ENCODE measurements at regions not wholly inside any gene's neighbourhood (a gene's known extent, or its start where the extent isn't known, plus 50 kb on each side); places are given as distances from the start of the nearest gene placed in this dataset.

GRCh38 chr3:69438476-69438875 is 52.6 kb upstream of the FRMD4B start:
- Histone ChIP-seq H4K91ac (ENCODE audit: low read length) (no peak overlapping the region), H2BK120ac (ENCODE audit: low read depth, low read length) (no peak overlapping the region), H3K14ac (ENCODE audit: low read length in 2 of 2) (no peak overlapping the region), H4K8ac (ENCODE audit: low read length) (no peak overlapping the region), H3K79me1 (replicated peaks; ENCODE audit: low read length, poor library complexity, severe bottlenecking) (no peaks in the 10 kb centered on the region), H3K18ac (ENCODE audit: low read depth in 1 of 2, low read length in 2 of 2) (no peak overlapping the region), H3K27ac (ENCODE audit: low read length, poor library complexity, severe bottlenecking) (no peak overlapping the region), H3K4me2 (ENCODE audit: low read length, poor library complexity, severe bottlenecking) (no peak overlapping the region), H3K23ac (ENCODE audit: low read length in 2 of 2) (no peak overlapping the region), H3K4me1 (ENCODE audit: control insufficient read depth, insufficient read depth, low read depth, low read length) (peaks cover 3% of the 10 kb centered on the region), H3K4ac (ENCODE audit: low read depth in 1 of 2, low read length in 2 of 2) (no peak overlapping the region), H2BK5ac (ENCODE audit: low read depth, low read length, poor library complexity, severe bottlenecking) (no peak overlapping the region), H3K36me3 (ENCODE audit: control insufficient read depth in 1 of 2, insufficient read depth in 2 of 2, low read depth in 1 of 2, low read length in 2 of 2) (no peaks in the 10 kb centered on the region), H3K9ac (ENCODE audit: low read length) (no peak overlapping the region), H3K27me3 (ENCODE audit: control insufficient read depth in 1 of 2, insufficient read depth in 1 of 2, low read length in 2 of 2) (no peaks in the 10 kb centered on the region), H3K9me3 (ENCODE audit: control insufficient read depth, low read length) (no peaks in the 10 kb centered on the region), H2BK12ac (ENCODE audit: low read length in 2 of 2) (no peak overlapping the region), H3K4me3 (ENCODE audit: insufficient read depth in 1 of 2, low read depth in 1 of 2, low read length in 2 of 2) (no peak overlapping the region), H2AFZ (ENCODE audit: low read depth, low read length) (no peak overlapping the region), H2BK15ac (ENCODE audit: low read depth, poor library complexity, severe bottlenecking) (no peak overlapping the region), H2AK5ac (ENCODE audit: low read length, severe bottlenecking) (no peak overlapping the region)
- WGBS: 100% methylated on average over 1 of the region's 1 CpG
- no peak for DNase-seq

GRCh38 chr3:69435274-69436265 is 49.7 kb upstream of the FRMD4B start:
- H3K79me1 ChIP-seq (replicated peaks; ENCODE audit: low read length, poor library complexity, severe bottlenecking): no peaks in the 10 kb centered on the region
- H3K23ac ChIP-seq (ENCODE audit: low read length in 2 of 2): no peak overlapping the region
- H3K18ac ChIP-seq (ENCODE audit: low read depth in 1 of 2, low read length in 2 of 2): no peak overlapping the region
- no peak overlapping the region for H4K91ac ChIP-seq (ENCODE audit: low read length)
- no peak overlapping the region for H2AK5ac ChIP-seq (ENCODE audit: low read length, severe bottlenecking)
- H2BK12ac ChIP-seq (ENCODE audit: low read length in 2 of 2): no peak overlapping the region
- no peaks in the 10 kb centered on the region for H3K9me3 ChIP-seq (ENCODE audit: control insufficient read depth, low read length)
- peaks cover 1% of the 10 kb centered on the region for H3K4me1 ChIP-seq (ENCODE audit: control insufficient read depth, insufficient read depth, low read depth, low read length)
- H2AFZ ChIP-seq (ENCODE audit: low read depth, low read length): no peak overlapping the region
- WGBS: 100% methylated on average over 2 of the region's 2 CpGs
- H3K14ac ChIP-seq (ENCODE audit: low read length in 2 of 2): no peak overlapping the region
- no peak overlapping the region for H3K4ac ChIP-seq (ENCODE audit: low read depth in 1 of 2, low read length in 2 of 2)
- H3K4me3 ChIP-seq (ENCODE audit: insufficient read depth in 1 of 2, low read depth in 1 of 2, low read length in 2 of 2): no peak overlapping the region
- no peaks in the 10 kb centered on the region for H3K36me3 ChIP-seq (ENCODE audit: control insufficient read depth in 1 of 2, insufficient read depth in 2 of 2, low read depth in 1 of 2, low read length in 2 of 2)
- DNase-seq: no peak
- no peak overlapping the region for H3K27ac ChIP-seq (ENCODE audit: low read length, poor library complexity, severe bottlenecking)
- no peak overlapping the region for H2BK120ac ChIP-seq (ENCODE audit: low read depth, low read length)
- no peak overlapping the region for H2BK15ac ChIP-seq (ENCODE audit: low read depth, poor library complexity, severe bottlenecking)
- H3K27me3 ChIP-seq (ENCODE audit: control insufficient read depth in 1 of 2, insufficient read depth in 1 of 2, low read length in 2 of 2): no peaks in the 10 kb centered on the region
- H4K8ac ChIP-seq (ENCODE audit: low read length): no peak overlapping the region
- no peak overlapping the region for H3K9ac ChIP-seq (ENCODE audit: low read length)
- no peak overlapping the region for H2BK5ac ChIP-seq (ENCODE audit: low read depth, low read length, poor library complexity, severe bottlenecking)
- no peak overlapping the region for H3K4me2 ChIP-seq (ENCODE audit: low read length, poor library complexity, severe bottlenecking)
